HCT116 (cell line): ENCODE measurements at regions not wholly inside any gene's neighbourhood (a gene's known extent, or its start where the extent isn't known, plus 50 kb on each side); places are given as distances from the start of the nearest gene placed in this dataset.

Experiments
- ATAC-seq: fragments of 200-7000 bp; cut with Tn5 transposase; 2 replicates; pipeline ENCODE4 v1.9.1; 2020; ENCODE audit warnings: mild to moderate bottlenecking, moderate library complexity
- BruUV-seq: library from RNA; stranded (reverse); fragments of 400-500 nt; replicated peaks from 2 replicates; lab custom pipeline; 2021; lab: Mats Ljungman, UMichigan
- CTCF ChIA-PET: fragments of 300-600 bp; sonication (Branson Sonifier 250); formaldehyde crosslinking; loops from one replicate; lab custom pipeline; 2021; ENCODE audit warnings: antibody characterized with exemption; lab: Charles Lee
- POLR2A ChIA-PET: fragments of 300-600, 350-600 bp; sonication (Branson Sonifier 250); formaldehyde crosslinking; loops from one replicate; lab custom pipeline; 2021; ENCODE audit warnings: antibody characterized with exemption; lab: Charles Lee
- RAD21 ChIA-PET, 2 experiments: fragments of 300-600 bp; sonication (Branson Sonifier 250); formaldehyde crosslinking; loops; one replicate each; lab custom pipeline; 2023; ENCODE audit warnings: low total read pairs in 2 of 2; ENCODE audit not compliant: uncharacterized antibody in 2 of 2, unreplicated experiment in 2 of 2, low non-redundant PET in 1 of 2; lab: Charles Lee
- DNase-seq: peaks from one replicate; pipeline ENCODE4 v3.0.0-alpha.2; 2010; ENCODE audit warnings: low read depth, low spot score
- H2AFZ ChIP-seq: fragments of 200-600 bp; shearing (Covaris generic), sonication (generic); 2 replicates; pipeline ENCODE4 v1.6.1; 2017; ENCODE audit warnings: low read depth, mixed run types, mixed read lengths, antibody characterized with exemption, low read length; ENCODE audit not compliant: poor library complexity, severe bottlenecking
- H3K27ac ChIP-seq: 2 replicates; pipeline ENCODE4 v1.5.1; 2012; ENCODE audit warnings: low read depth, low read length
- H3K27me3 ChIP-seq: fragments of 200-600 bp; sonication (generic); 2 replicates; pipeline ENCODE4 v1.6.1; 2016; ENCODE audit warnings: mixed run types, low read length, mixed read lengths; ENCODE audit not compliant: insufficient read depth
- H3K36me3 ChIP-seq, 2 experiments: fragments of 200-500 bp in 1 of 2; fragments of 200-600 bp in 1 of 2; sonication (Bioruptor generic) in 1 of 2; sonication (generic) in 1 of 2; 2 replicates each; pipeline versions ENCODE4 v1.5.1 to v1.6.1; 2014 to 2016; ENCODE audit warnings: low read length in 2 of 2, inconsistent platforms in 1 of 2, mixed read lengths in 1 of 2, mixed run types in 1 of 2; ENCODE audit not compliant: insufficient read depth in 2 of 2, control insufficient read depth in 1 of 2
- H3K4me1 ChIP-seq, 2 experiments: fragments of 200-600 bp in 1 of 2; sonication (generic) in 1 of 2; 2 replicates each; pipeline versions ENCODE4 v1.5.1 to v1.6.1; 2012 to 2017; ENCODE audit warnings: low read length in 2 of 2, inconsistent platforms in 1 of 2, mild to moderate bottlenecking in 1 of 2, mixed read lengths in 1 of 2, mixed run types in 1 of 2, moderate library complexity in 1 of 2; ENCODE audit not compliant: insufficient read depth in 2 of 2, control insufficient read depth in 1 of 2
- H3K4me2 ChIP-seq: fragments of 200-600 bp; sonication (generic); 2 replicates; pipeline ENCODE4 v1.6.1; 2017; ENCODE audit warnings: mixed run types, low read length, mixed read lengths
- H3K4me3 ChIP-seq, 2 experiments: fragments of 200-600 bp in 1 of 2; sonication (generic) in 1 of 2; replicated peaks in 1 of 2; 2 replicates each; pipeline ENCODE4 v1.5.1; 2011 to 2016; ENCODE audit warnings: low read length in 2 of 2, control low read depth in 1 of 2, low read depth in 1 of 2, mild to moderate bottlenecking in 1 of 2, mixed read lengths in 1 of 2, mixed run types in 1 of 2
- H3K79me2 ChIP-seq: fragments of 200-600 bp; sonication (generic); 2 replicates; pipeline ENCODE4 v1.6.1; 2017; ENCODE audit warnings: mild to moderate bottlenecking, mixed run types, low read length, moderate library complexity, mixed read lengths; ENCODE audit not compliant: insufficient read depth
- H3K9ac ChIP-seq: fragments of 200-600 bp; sonication (generic); 2 replicates; pipeline ENCODE4 v1.6.1; 2016; ENCODE audit warnings: low read length, mixed read lengths
- H3K9me2 ChIP-seq: fragments of 200-600 bp; sonication (generic), shearing (Covaris generic); 2 replicates; pipeline ENCODE4 v1.6.1; 2017; ENCODE audit warnings: mixed run types, mild to moderate bottlenecking, moderate library complexity; ENCODE audit not compliant: insufficient read depth
- H3K9me3 ChIP-seq, 2 experiments: fragments of 200-500 bp in 1 of 2; fragments of 200-600 bp in 1 of 2; sonication (Bioruptor generic) in 1 of 2; sonication (generic) in 1 of 2; 2 replicates each; pipeline ENCODE4 v1.6.1; 2014 to 2017; ENCODE audit warnings: low read length in 2 of 2, mixed read lengths in 2 of 2, inconsistent platforms in 1 of 2, low read depth in 1 of 2, mild to moderate bottlenecking in 1 of 2, mixed run types in 1 of 2, moderate library complexity in 1 of 2; ENCODE audit not compliant: control insufficient read depth in 1 of 2, insufficient read depth in 1 of 2
- H4K20me1 ChIP-seq: fragments of 200-600 bp; sonication (generic), shearing (Covaris generic); 2 replicates; pipeline ENCODE4 v1.6.1; 2017; ENCODE audit warnings: mixed run types, mild to moderate bottlenecking, moderate library complexity; ENCODE audit not compliant: insufficient read depth
- CBX3 ChIP-seq: IDR thresholded peaks from 2 replicates; pipeline ENCODE4 v1.6.1; 2012; ENCODE audit warnings: low read depth
- CTCF ChIP-seq, 3 experiments: fragments of 200-600 bp in 1 of 3; sonication (generic) in 1 of 3; IDR thresholded peaks in 2 of 3; conservative IDR thresholded peaks in 1 of 3; 2 replicates each; pipeline ENCODE4 v1.5.1; 2012 to 2017; ENCODE audit warnings: low read depth in 2 of 3, low read length in 2 of 3, antibody characterized with exemption in 1 of 3, borderline replicate concordance in 1 of 3, control low read depth in 1 of 3, mild to moderate bottlenecking in 1 of 3, mixed read lengths in 1 of 3, mixed run types in 1 of 3, moderate library complexity in 1 of 3; ENCODE audit not compliant: insufficient read depth in 1 of 3
- EGR1 ChIP-seq: IDR thresholded peaks from 2 replicates; pipeline ENCODE4 v1.6.1; 2012; ENCODE audit warnings: low read depth
- ELF1 ChIP-seq: IDR thresholded peaks from 2 replicates; pipeline ENCODE4 v1.6.1; 2012; ENCODE audit warnings: low read depth, borderline replicate concordance
- EZH2 ChIP-seq: fragments of 200-600 bp; sonication (generic); IDR thresholded peaks from 2 replicates; pipeline ENCODE4 v1.6.1; 2017; ENCODE audit warnings: antibody characterized with exemption, mixed run types
- EZH2phosphoT487 ChIP-seq: fragments of 200-600 bp; IDR thresholded peaks from 2 replicates; pipeline ENCODE4 v1.6.1; 2018; ENCODE audit warnings: antibody characterized with exemption, borderline replicate concordance
- FOSL1 ChIP-seq: IDR thresholded peaks from 2 replicates; pipeline ENCODE4 v1.6.1; 2012; ENCODE audit warnings: low read depth
- POLR2AphosphoS5 ChIP-seq: IDR thresholded peaks from 2 replicates; pipeline ENCODE4 v1.6.1; 2011; ENCODE audit warnings: mild to moderate bottlenecking, low read depth, low read length, moderate library complexity
- SIN3A ChIP-seq: IDR thresholded peaks from 2 replicates; pipeline ENCODE4 v1.6.1; 2012; ENCODE audit warnings: low read depth
- SP1 ChIP-seq: IDR thresholded peaks from 2 replicates; pipeline ENCODE4 v1.6.1; 2012; ENCODE audit warnings: low read depth
- SRF ChIP-seq: IDR thresholded peaks from 2 replicates; pipeline ENCODE4 v1.6.1; 2012; ENCODE audit warnings: low read depth
- TCF7L2 ChIP-seq: IDR thresholded peaks from 2 replicates; pipeline ENCODE4 v1.7.0; 2011; ENCODE audit warnings: borderline replicate concordance, inconsistent platforms; ENCODE audit not compliant: insufficient read depth, insufficient read length; ENCODE audit errors: extremely low read depth
- YY1 ChIP-seq: IDR thresholded peaks from 2 replicates; pipeline ENCODE4 v1.6.1; 2011; ENCODE audit warnings: low read length, low read depth, moderate library complexity, mild to moderate bottlenecking; ENCODE audit not compliant: insufficient replicate concordance; ENCODE audit errors: extremely low read depth
- ZFX ChIP-seq: fragments of 450-650 bp; IDR thresholded peaks from 2 replicates; pipeline ENCODE4 v1.6.1; 2017
- intact Hi-C: fragments of 100-400 bp; cut with micrococcal nuclease; formaldehyde crosslinking; loops from 2 replicates; pipeline ENCODE4 v1.10.0; 2022
- TF ChIP-seq, protein P1 (sequence below): IDR thresholded peaks from 2 replicates; pipeline ENCODE4 v1.6.1; 2012
- TF ChIP-seq, protein P2 (sequence below): IDR thresholded peaks from 2 replicates; pipeline ENCODE4 v1.6.1; 2011; ENCODE audit warnings: mild to moderate bottlenecking, low read length, moderate library complexity; ENCODE audit not compliant: insufficient replicate concordance; ENCODE audit errors: extremely low read depth

DNA sequence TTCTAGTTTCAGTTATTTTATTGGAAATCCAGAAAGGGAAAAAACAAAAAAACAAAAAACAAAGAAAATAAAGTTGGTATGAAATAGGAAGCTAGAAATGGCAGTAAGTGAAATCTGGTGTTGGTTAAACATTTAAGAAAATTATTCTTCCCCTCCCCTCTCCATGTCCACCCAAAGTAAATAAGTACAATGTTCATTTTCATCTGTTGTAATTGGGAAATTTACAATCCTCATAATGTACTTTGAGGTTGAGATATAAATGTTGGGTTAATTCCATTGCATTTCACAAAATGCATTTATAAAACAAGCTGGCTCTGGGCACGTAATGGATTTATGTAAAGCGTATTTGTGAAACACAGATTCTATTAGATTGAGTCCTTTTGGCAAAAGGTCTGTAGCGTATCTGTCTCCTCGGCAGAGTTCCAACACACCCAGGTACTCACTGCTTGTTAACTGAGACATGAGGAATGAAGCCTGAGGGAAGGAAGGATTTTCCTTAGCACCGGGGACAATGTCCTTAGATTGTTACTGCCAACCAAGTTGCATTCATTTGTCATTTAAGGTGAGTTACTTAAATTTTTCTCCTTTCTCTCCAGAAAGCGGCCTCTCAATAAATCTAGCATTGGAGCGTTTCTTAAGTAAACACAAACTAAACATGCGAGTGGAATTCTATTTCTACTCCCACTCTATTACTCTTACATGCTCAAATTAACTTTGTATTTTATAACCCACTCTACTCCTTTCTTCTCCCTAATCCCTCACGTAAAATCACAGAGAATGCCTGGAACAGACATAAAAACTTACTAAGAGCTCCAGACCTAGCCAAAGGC, 912.3 kb upstream of the WWC1 start:
- H3K9me3 ChIP-seq = peaks cover 0 to 5% of the 10 kb centered on the region in 2 experiments; a peak in 2 of 4 replicates
- CTCF ChIA-PET = no interaction called here
- H3K27ac ChIP-seq = no peak overlapping the region
- POLR2A ChIA-PET = no interaction called here
- H2AFZ ChIP-seq = no peak overlapping the region
- intact Hi-C loops = no loop called here
- no peaks in the 10 kb centered on the region for H4K20me1 ChIP-seq
- H3K36me3 ChIP-seq = no peaks in the 10 kb centered on the region
- DNase-seq = no peak
- H3K9me2 ChIP-seq = no peaks in the 10 kb centered on the region
- RAD21 ChIA-PET = no interaction called here
- BruUV-seq = no TSS peak
- TF ChIP-seq EGR1 (no peak), ZFX (no peak), SP1 (no peak), ELF1 (no peak), EZH2 (no peak), SRF (no peak), FOSL1 (no peak), CBX3 (no peak), TCF7L2 (no peak), POLR2AphosphoS5 (no peak), SIN3A (no peak), EZH2phosphoT487 (no peak), CTCF (IDR thresholded peaks at IDR 0.05 in 2 of 3, conservative IDR thresholded peaks at IDR 0.05 in 1 of 3; ENCODE audit: borderline replicate concordance in 1 of 3, insufficient read depth in 1 of 3, low read depth in 2 of 3, low read length in 2 of 3) (no peak), YY1 (no peak)
- TF ChIP-seq, protein P1, sequence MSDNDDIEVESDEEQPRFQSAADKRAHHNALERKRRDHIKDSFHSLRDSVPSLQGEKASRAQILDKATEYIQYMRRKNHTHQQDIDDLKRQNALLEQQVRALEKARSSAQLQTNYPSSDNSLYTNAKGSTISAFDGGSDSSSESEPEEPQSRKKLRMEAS = no peak
- TF ChIP-seq, protein P2, sequence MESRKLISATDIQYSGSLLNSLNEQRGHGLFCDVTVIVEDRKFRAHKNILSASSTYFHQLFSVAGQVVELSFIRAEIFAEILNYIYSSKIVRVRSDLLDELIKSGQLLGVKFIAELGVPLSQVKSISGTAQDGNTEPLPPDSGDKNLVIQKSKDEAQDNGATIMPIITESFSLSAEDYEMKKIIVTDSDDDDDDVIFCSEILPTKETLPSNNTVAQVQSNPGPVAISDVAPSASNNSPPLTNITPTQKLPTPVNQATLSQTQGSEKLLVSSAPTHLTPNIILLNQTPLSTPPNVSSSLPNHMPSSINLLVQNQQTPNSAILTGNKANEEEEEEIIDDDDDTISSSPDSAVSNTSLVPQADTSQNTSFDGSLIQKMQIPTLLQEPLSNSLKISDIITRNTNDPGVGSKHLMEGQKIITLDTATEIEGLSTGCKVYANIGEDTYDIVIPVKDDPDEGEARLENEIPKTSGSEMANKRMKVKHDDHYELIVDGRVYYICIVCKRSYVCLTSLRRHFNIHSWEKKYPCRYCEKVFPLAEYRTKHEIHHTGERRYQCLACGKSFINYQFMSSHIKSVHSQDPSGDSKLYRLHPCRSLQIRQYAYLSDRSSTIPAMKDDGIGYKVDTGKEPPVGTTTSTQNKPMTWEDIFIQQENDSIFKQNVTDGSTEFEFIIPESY = no peak
- H3K4me3 ChIP-seq = no peak overlapping the region
- H3K79me2 ChIP-seq = no peaks in the 10 kb centered on the region
- no peak for ATAC-seq
- no peaks in the 10 kb centered on the region for H3K4me1 ChIP-seq
- no peak overlapping the region for H3K9ac ChIP-seq
- no peak overlapping the region for H3K4me2 ChIP-seq
- no peaks in the 10 kb centered on the region for H3K27me3 ChIP-seq
